GM12878 (cell line): ENCODE measurements at regions not wholly inside any gene's neighbourhood (a gene's known extent, or its start where the extent isn't known, plus 50 kb on each side); places are given as distances from the start of the nearest gene placed in this dataset.

Source experiments
- ATAC-seq: fragments of 200-7000 bp; cut with Tn5 transposase; 3 replicates; pipeline ENCODE4 v1.9.1; 2020; ENCODE audit warnings: mild to moderate bottlenecking, moderate library complexity
- BruUV-seq: library from RNA; stranded (reverse); fragments of 400-500 nt; replicated peaks from 2 replicates; lab custom pipeline; 2021; lab: Mats Ljungman, UMichigan
- CTCF ChIA-PET: fragments of 300-600 bp; sonication (Branson Sonifier 250); formaldehyde crosslinking; extraction: SDS; loops from one replicate; lab custom pipeline; 2021; ENCODE audit warnings: inconsistent platforms; lab: Yijun Ruan, JAX
- POLR2A ChIA-PET: fragments of 350-600 bp; formaldehyde crosslinking; extraction: SDS; loops from one replicate; lab custom pipeline; 2021; ENCODE audit warnings: inconsistent platforms; lab: Charles Lee
- RAD21 ChIA-PET: fragments of 300-600 bp; sonication (Branson Sonifier 250); formaldehyde crosslinking; loops from one replicate; lab custom pipeline; 2023; ENCODE audit warnings: antibody characterized with exemption; ENCODE audit not compliant: unreplicated experiment; lab: Charles Lee
- SMC1A ChIA-PET: fragments of 300-600 bp; sonication (Branson Sonifier 250); formaldehyde crosslinking; loops from one replicate; lab custom pipeline; 2023; ENCODE audit not compliant: unreplicated experiment, uncharacterized antibody; lab: Charles Lee
- DNase-seq: peaks from one replicate; pipeline ENCODE4 v3.0.0-alpha.2; 2011; ENCODE audit warnings: low read depth, low spot score
- FAIRE-seq: peaks from 3 replicates; lab custom pipeline; 2011; peaks lifted over from hg19 to GRCh38; lab: Jason Lieb, UNC
- H2AFZ ChIP-seq: 2 replicates; pipeline ENCODE4 v1.6.0; 2011; ENCODE audit warnings: low read depth, low read length, control low read depth; ENCODE audit not compliant: control insufficient read depth
- H3K27ac ChIP-seq: 2 replicates; pipeline ENCODE4 v1.5.1; 2011; ENCODE audit warnings: control low read depth; ENCODE audit not compliant: control insufficient read depth, insufficient read depth
- H3K27me3 ChIP-seq, 2 experiments: replicated peaks in 1 of 2; 2 replicates each; pipeline versions ENCODE4 v1.6.0 to v1.6.1; 2011; ENCODE audit warnings: low read length in 1 of 2; ENCODE audit not compliant: control insufficient read depth in 2 of 2, insufficient read depth in 2 of 2
- H3K36me3 ChIP-seq, 2 experiments: 2 replicates each; pipeline ENCODE4 v1.5.1; 2011; ENCODE audit warnings: low read length in 1 of 2; ENCODE audit not compliant: control insufficient read depth in 2 of 2, insufficient read depth in 2 of 2
- H3K4me1 ChIP-seq: 2 replicates; pipeline ENCODE4 v1.6.1; 2011; ENCODE audit warnings: mild to moderate bottlenecking, low read length, moderate library complexity, mixed read lengths; ENCODE audit not compliant: control insufficient read depth, insufficient read depth
- H3K4me2 ChIP-seq: 2 replicates; pipeline ENCODE4 v1.6.0; 2011; ENCODE audit warnings: control low read depth; ENCODE audit not compliant: control insufficient read depth, insufficient read depth
- H3K4me3 ChIP-seq: fragments of 200-600 bp; sonication (generic); 2 replicates; pipeline ENCODE4 v1.5.1; 2016
- H3K79me2 ChIP-seq: 2 replicates; pipeline ENCODE4 v1.6.0; 2011; ENCODE audit warnings: low read length; ENCODE audit not compliant: control insufficient read depth, insufficient read depth
- H3K9ac ChIP-seq: 2 replicates; pipeline ENCODE4 v1.8.0; 2011; ENCODE audit warnings: low read length, control low read depth, mixed read lengths; ENCODE audit not compliant: control insufficient read depth, insufficient read depth
- H3K9me3 ChIP-seq: replicated peaks from 3 replicates; pipeline ENCODE4 v1.5.1; 2011; ENCODE audit warnings: mild to moderate bottlenecking, low read length; ENCODE audit not compliant: control insufficient read depth, insufficient read depth
- H4K20me1 ChIP-seq: 2 replicates; pipeline ENCODE4 v1.6.0; 2011; ENCODE audit not compliant: control insufficient read depth, insufficient read depth
- HDGF ChIP-seq: fragments of 450-650 bp; IDR thresholded peaks from 2 replicates; pipeline ENCODE4 v1.6.1; 2016; ENCODE audit warnings: antibody characterized with exemption
- JUND ChIP-seq: IDR thresholded peaks from 2 replicates; pipeline ENCODE4 v1.6.1; 2012; ENCODE audit warnings: low read depth, mild to moderate bottlenecking, low read length, improper control_type of control experiment, moderate library complexity
- MEF2A ChIP-seq: IDR thresholded peaks from 2 replicates; pipeline ENCODE4 v1.6.1; 2011; ENCODE audit warnings: low read depth, mild to moderate bottlenecking, low read length, moderate library complexity; ENCODE audit not compliant: insufficient read depth
- MEF2B ChIP-seq: fragments of 450-650 bp; IDR thresholded peaks from 2 replicates; pipeline ENCODE4 v1.6.1; 2018; ENCODE audit warnings: mild to moderate bottlenecking, moderate library complexity; ENCODE audit not compliant: partially characterized antibody, poor library complexity, severe bottlenecking
- RFX5 ChIP-seq: IDR thresholded peaks from 2 replicates; pipeline ENCODE4 v1.6.1; 2011; ENCODE audit warnings: low read depth, low read length, improper control_type of control experiment
- TBL1XR1 ChIP-seq: IDR thresholded peaks from 2 replicates; pipeline ENCODE4 v1.6.1; 2012; ENCODE audit warnings: low read depth, low read length, improper control_type of control experiment
- WRNIP1 ChIP-seq: IDR thresholded peaks from 2 replicates; pipeline ENCODE4 v1.6.1; 2011; ENCODE audit warnings: low read depth, low read length, improper control_type of control experiment, borderline replicate concordance
- ZNF622 ChIP-seq: fragments of 450-650 bp; IDR thresholded peaks from 2 replicates; pipeline ENCODE4 v1.6.1; 2017; ENCODE audit warnings: mild to moderate bottlenecking, inconsistent platforms
- ZSCAN29 ChIP-seq: fragments of 450-650 bp; IDR thresholded peaks from 2 replicates; pipeline ENCODE4 v1.6.1; 2017; ENCODE audit warnings: mild to moderate bottlenecking, moderate library complexity
- WGBS: methylation state at CpG from one replicate; pipeline ENCODE4 v1.1.6; 2016; ENCODE audit warnings: low lambda C conversion rate; ENCODE audit not compliant: insufficient replicate concordance, insufficient coverage; ENCODE audit errors: missing lambda C conversion rate; 5-methylcytosine and 5-hydroxymethylcytosine counted together
- in situ Hi-C: fragments of 300-500 bp; cut with MboI; formaldehyde crosslinking; loops from 9 replicates; pipeline ENCODE4 v1.14.3; 2018; ENCODE audit warnings: mixed read lengths
- intact Hi-C: fragments of 100-400 bp; cut with micrococcal nuclease; formaldehyde crosslinking; loops from one replicate; pipeline ENCODE4 v1.14.2; 2022; ENCODE audit not compliant: unreplicated experiment
- TF ChIP-seq, protein P1 (sequence below): IDR thresholded peaks from 2 replicates; pipeline ENCODE4 v1.6.1; 2012; ENCODE audit warnings: low read depth, low read length, improper control_type of control experiment

DNA sequence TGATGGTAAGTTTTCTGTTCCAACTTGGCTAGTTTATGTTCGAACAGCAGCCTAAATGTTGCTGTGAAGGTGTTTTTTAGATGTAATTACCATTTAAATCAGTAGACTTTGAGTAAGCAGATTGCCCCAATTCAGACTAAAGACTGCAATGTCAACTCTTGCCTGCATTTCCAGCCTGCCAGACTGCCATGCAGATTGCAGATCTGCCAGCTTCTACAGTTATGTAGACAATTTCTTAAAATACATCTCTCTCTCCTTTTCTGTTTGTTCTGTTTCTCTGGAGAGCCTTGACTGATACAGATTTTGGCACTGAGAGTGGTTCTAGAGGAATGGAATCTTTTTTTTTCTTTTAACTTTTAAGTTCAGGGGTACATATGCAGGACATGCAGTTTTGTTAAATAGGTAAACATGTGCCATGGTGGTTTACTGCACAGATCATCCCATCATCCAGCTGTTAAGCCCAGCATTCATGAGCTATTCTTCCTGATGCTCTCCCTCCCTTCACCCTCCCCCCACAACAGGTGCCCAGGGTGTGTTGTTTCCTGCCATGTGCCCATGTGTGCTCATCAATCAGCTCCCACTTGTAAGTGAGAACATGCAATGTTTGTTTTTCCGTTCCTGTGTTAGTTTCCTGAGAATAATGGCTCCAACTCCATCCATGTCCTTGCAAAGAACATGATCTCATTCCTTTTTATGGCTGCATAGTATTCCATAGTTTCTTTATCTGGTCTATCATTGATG lies 227.8 kb downstream of the CPE start:
- Histone ChIP-seq H3K9ac (no peak overlapping the region), H3K4me1 (no peaks in the 10 kb centered on the region), H3K36me3 (no peaks in the 10 kb centered on the region), H3K79me2 (no peaks in the 10 kb centered on the region), H4K20me1 (no peaks in the 10 kb centered on the region), H3K4me2 (no peak overlapping the region), H2AFZ (no peak overlapping the region), H3K4me3 (no peak overlapping the region), H3K27me3 (no peaks in the 10 kb centered on the region), H3K9me3 (no peaks in the 10 kb centered on the region), H3K27ac (no peak overlapping the region)
- in situ Hi-C loops (no loop called here), intact Hi-C loops (no loop called here)
- no peak for DNase-seq
- no peak for FAIRE-seq
- WGBS = 0% methylated on average over 2 of the region's 2 CpGs
- ChIA-PET RAD21 (no interaction called here), CTCF (no interaction called here), POLR2A (no interaction called here), SMC1A (no interaction called here)
- BruUV-seq = no TSS peak
- no peak for ATAC-seq
- TF ChIP-seq HDGF (no peak), RFX5 (no peak), WRNIP1 (no peak), TBL1XR1 (no peak), ZNF622 (no peak), MEF2A (no peak), ZSCAN29 (no peak), MEF2B (no peak), JUND (no peak)
- TF ChIP-seq, protein P1, sequence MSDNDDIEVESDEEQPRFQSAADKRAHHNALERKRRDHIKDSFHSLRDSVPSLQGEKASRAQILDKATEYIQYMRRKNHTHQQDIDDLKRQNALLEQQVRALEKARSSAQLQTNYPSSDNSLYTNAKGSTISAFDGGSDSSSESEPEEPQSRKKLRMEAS = no peak
